ENCODE measurements at regions not wholly inside any gene's neighbourhood (a gene's known extent, or its start where the extent isn't known, plus 50 kb on each side); places are given as distances from the start of the nearest gene placed in this dataset.

GRCh38 chr4:126735294-126736132 lies 897.2 kb upstream of the INTU start:
- ATAC-seq = no peak
- intact Hi-C loops (cut with DNase I, micrococcal nuclease) = no loop called here
- no peak for DNase-seq

GRCh38 chr4:126736133-126736518 lies 896.6 kb upstream of the INTU start:
- DNase-seq (no peak), ATAC-seq (no peak)
- intact Hi-C loops (cut with DNase I, micrococcal nuclease) = no loop called here

GRCh38 chr4:126737899-126738526 lies 894.7 kb upstream of the INTU start:
- no peak for DNase-seq
- ATAC-seq = no peak
- intact Hi-C loops (cut with DNase I, micrococcal nuclease) = no loop called here

- no peak for ATAC-seq
- intact Hi-C loops (cut with DNase I, micrococcal nuclease) = no loop called here
- no peak for DNase-seq
Observed at GRCh38 chr4:126738527-126738923, 894.2 kb upstream of the INTU start.

- intact Hi-C loops (cut with DNase I, micrococcal nuclease) = no loop called here
- ATAC-seq (no peak), DNase-seq (no peak)
Observed at GRCh38 chr4:126738926-126739325, 893.8 kb upstream of the INTU start.

- ATAC-seq = no peak
- intact Hi-C loops (cut with DNase I, micrococcal nuclease) = no loop called here
- no peak for DNase-seq
Observed at GRCh38 chr4:126740687-126741086, 892.1 kb upstream of the INTU start.

- DNase-seq = no peak
- no peak for ATAC-seq
- intact Hi-C loops (cut with DNase I, micrococcal nuclease) = no loop called here
Observed at GRCh38 chr4:126742048-126742447, 890.7 kb upstream of the INTU start.

GRCh38 chr4:126742885-126743284 lies 889.9 kb upstream of the INTU start:
- intact Hi-C loops (cut with DNase I, micrococcal nuclease) = no loop called here
- DNase-seq (no peak), ATAC-seq (no peak)

GRCh38 chr4:126748736-126749135 lies 884.0 kb upstream of the INTU start:
- ATAC-seq = no peak
- no peak for DNase-seq
- intact Hi-C loops (cut with DNase I, micrococcal nuclease) = no loop called here

GRCh38 chr4:126750723-126751122 lies 882.0 kb upstream of the INTU start:
- intact Hi-C loops (cut with DNase I, micrococcal nuclease) = no loop called here
- ATAC-seq (no peak), DNase-seq (no peak)

- no peak for DNase-seq
- intact Hi-C loops (cut with DNase I, micrococcal nuclease) = no loop called here
- no peak for ATAC-seq
Observed at GRCh38 chr4:126752126-126752525, 880.6 kb upstream of the INTU start.

GRCh38 chr4:126752702-126753101 lies 880.1 kb upstream of the INTU start:
- intact Hi-C loops (cut with DNase I, micrococcal nuclease) = no loop called here
- DNase-seq (no peak), ATAC-seq (no peak)

- intact Hi-C loops (cut with DNase I, micrococcal nuclease) = no loop called here
- no peak for DNase-seq
- no peak for ATAC-seq
Observed at GRCh38 chr4:126753592-126753991, 879.2 kb upstream of the INTU start.

- no peak for DNase-seq
- intact Hi-C loops (cut with DNase I, micrococcal nuclease) = no loop called here
- ATAC-seq = no peak
Observed at GRCh38 chr4:126755506-126755905, 877.3 kb upstream of the INTU start.

GRCh38 chr4:126756050-126756829 lies 876.5 kb upstream of the INTU start:
- intact Hi-C loops (cut with DNase I, micrococcal nuclease) = no loop called here
- ATAC-seq (no peak), DNase-seq (no peak)

GRCh38 chr4:126757219-126757618 lies 875.5 kb upstream of the INTU start:
- DNase-seq (no peak), ATAC-seq (no peak)
- intact Hi-C loops (cut with DNase I, micrococcal nuclease) = no loop called here

GRCh38 chr4:126758493-126758892 lies 874.3 kb upstream of the INTU start:
- intact Hi-C loops (cut with DNase I, micrococcal nuclease) = no loop called here
- no peak for DNase-seq
- ATAC-seq = no peak

- DNase-seq = no peak
- no peak for ATAC-seq
- intact Hi-C loops (cut with DNase I, micrococcal nuclease) = no loop called here
Observed at GRCh38 chr4:126761947-126762662, 870.7 kb upstream of the INTU start.

GRCh38 chr4:126762663-126763247 lies 870.0 kb upstream of the INTU start:
- intact Hi-C loops (cut with DNase I, micrococcal nuclease) = no loop called here
- no peak for ATAC-seq
- DNase-seq = no peak
